ENCODE measurements at regions not wholly inside any gene's neighbourhood (a gene's known extent, or its start where the extent isn't known, plus 50 kb on each side); places are given as distances from the start of the nearest gene placed in this dataset.

DNA sequence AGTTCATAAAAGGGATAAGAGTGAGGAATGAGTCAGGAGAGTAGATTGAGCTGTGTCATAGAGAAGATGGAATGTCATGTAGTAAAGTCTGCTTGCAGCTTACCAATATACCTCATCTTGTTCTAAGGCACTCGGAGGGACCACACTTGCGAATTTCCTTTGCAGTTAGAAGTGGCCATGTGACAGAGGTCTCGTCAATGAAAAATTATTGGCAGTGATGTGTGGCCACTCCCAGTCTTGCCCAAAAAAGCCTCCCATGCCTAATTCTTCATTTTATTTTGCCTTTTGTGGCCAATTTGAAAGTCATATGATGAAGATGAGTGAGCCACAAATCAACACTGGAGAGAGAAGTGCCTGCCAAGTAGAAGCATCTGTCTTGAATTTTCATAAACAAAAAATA is 465.6 kb upstream of the ZNF385D start:
- TF ChIP-seq, protein P1, sequence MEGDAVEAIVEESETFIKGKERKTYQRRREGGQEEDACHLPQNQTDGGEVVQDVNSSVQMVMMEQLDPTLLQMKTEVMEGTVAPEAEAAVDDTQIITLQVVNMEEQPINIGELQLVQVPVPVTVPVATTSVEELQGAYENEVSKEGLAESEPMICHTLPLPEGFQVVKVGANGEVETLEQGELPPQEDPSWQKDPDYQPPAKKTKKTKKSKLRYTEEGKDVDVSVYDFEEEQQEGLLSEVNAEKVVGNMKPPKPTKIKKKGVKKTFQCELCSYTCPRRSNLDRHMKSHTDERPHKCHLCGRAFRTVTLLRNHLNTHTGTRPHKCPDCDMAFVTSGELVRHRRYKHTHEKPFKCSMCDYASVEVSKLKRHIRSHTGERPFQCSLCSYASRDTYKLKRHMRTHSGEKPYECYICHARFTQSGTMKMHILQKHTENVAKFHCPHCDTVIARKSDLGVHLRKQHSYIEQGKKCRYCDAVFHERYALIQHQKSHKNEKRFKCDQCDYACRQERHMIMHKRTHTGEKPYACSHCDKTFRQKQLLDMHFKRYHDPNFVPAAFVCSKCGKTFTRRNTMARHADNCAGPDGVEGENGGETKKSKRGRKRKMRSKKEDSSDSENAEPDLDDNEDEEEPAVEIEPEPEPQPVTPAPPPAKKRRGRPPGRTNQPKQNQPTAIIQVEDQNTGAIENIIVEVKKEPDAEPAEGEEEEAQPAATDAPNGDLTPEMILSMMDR (IDR thresholded peaks at IDR 0.05), result no peak
- TF ChIP-seq POLR2A (IDR thresholded peaks at IDR 0.05), result no peak
- no peak for TF ChIP-seq POLR2AphosphoS5 (IDR thresholded peaks at IDR 0.05)
- no peak for TF ChIP-seq EP300 (IDR thresholded peaks at IDR 0.05)

Measured in gastroesophageal sphincter (tissue), 3 donors.